ENCODE measurements at regions not wholly inside any gene's neighbourhood (a gene's known extent, or its start where the extent isn't known, plus 50 kb on each side); places are given as distances from the start of the nearest gene placed in this dataset.
"Not testable (repeated sequence)": the region's sequence is repeated elsewhere in the genome, so short reads cannot be mapped to it uniquely, and the experiment has no call there.

- H3K27ac ChIP-seq (ENCODE audit: low read depth in 1 of 2, low read length in 2 of 2); H3K27ac Mint-ChIP-seq; H3K79me2 ChIP-seq (ENCODE audit: insufficient read depth, low read length); H3K27me3 ChIP-seq (ENCODE audit: control insufficient read depth in 2 of 2, insufficient read depth in 2 of 2, low read length in 2 of 2); H4K20me1 ChIP-seq (ENCODE audit: insufficient read depth, low read length); H3K4me3 ChIP-seq (replicated peaks in 1 of 3; ENCODE audit: low read depth in 2 of 3, low read length in 3 of 3); DNase-seq; H3K36me3 ChIP-seq (replicated peaks in 1 of 2; ENCODE audit: control insufficient read depth in 1 of 2, insufficient read depth in 2 of 2, low read length in 2 of 2); H3K4me2 ChIP-seq (replicated peaks; ENCODE audit: extremely low read depth, low read length, poor library complexity, severe bottlenecking); H2AFZ ChIP-seq (ENCODE audit: insufficient read depth, low read depth, low read length, poor library complexity, severe bottlenecking); H3K4me3 Mint-ChIP-seq; H3K36me3 Mint-ChIP-seq; intact Hi-C loops (cut with micrococcal nuclease); H3K27me3 Mint-ChIP-seq (ENCODE audit: low read depth in 3 of 3); H3K9me3 ChIP-seq (replicated peaks in 1 of 2; ENCODE audit: control insufficient read depth in 1 of 2, insufficient read depth in 1 of 2, low read length in 2 of 2); H3K4me1 Mint-ChIP-seq; H3K4me1 ChIP-seq (ENCODE audit: control insufficient read depth in 1 of 2, insufficient read depth in 2 of 2, low read length in 2 of 2); H3K9ac ChIP-seq (ENCODE audit: insufficient read depth, low read length, poor library complexity, severe bottlenecking); H3K9me3 Mint-ChIP-seq: not testable (repeated sequence)
- no CpG with 5 or more reads among the region's 1 CpG for WGBS (ENCODE audit: insufficient coverage)
Observed at GRCh38 chr6:57976371-57976770, 658.9 kb downstream of the PRIM2 start.

GRCh38 chr6:57983603-57984002, 666.2 kb downstream of the PRIM2 start:
- H3K27me3 ChIP-seq (ENCODE audit: control insufficient read depth in 2 of 2, insufficient read depth in 2 of 2, low read length in 2 of 2); H3K4me3 Mint-ChIP-seq; H3K4me1 Mint-ChIP-seq; H3K4me1 ChIP-seq (ENCODE audit: control insufficient read depth in 1 of 2, insufficient read depth in 2 of 2, low read length in 2 of 2); H3K9me3 ChIP-seq (replicated peaks in 1 of 2; ENCODE audit: control insufficient read depth in 1 of 2, insufficient read depth in 1 of 2, low read length in 2 of 2); H3K36me3 Mint-ChIP-seq; H3K79me2 ChIP-seq (ENCODE audit: insufficient read depth, low read length); H3K4me2 ChIP-seq (replicated peaks; ENCODE audit: extremely low read depth, low read length, poor library complexity, severe bottlenecking); intact Hi-C loops (cut with micrococcal nuclease); H3K9ac ChIP-seq (ENCODE audit: insufficient read depth, low read length, poor library complexity, severe bottlenecking); H3K27ac Mint-ChIP-seq; H4K20me1 ChIP-seq (ENCODE audit: insufficient read depth, low read length); DNase-seq; H3K27ac ChIP-seq (ENCODE audit: low read depth in 1 of 2, low read length in 2 of 2); H3K9me3 Mint-ChIP-seq; H3K4me3 ChIP-seq (replicated peaks in 1 of 3; ENCODE audit: low read depth in 2 of 3, low read length in 3 of 3); H3K36me3 ChIP-seq (replicated peaks in 1 of 2; ENCODE audit: control insufficient read depth in 1 of 2, insufficient read depth in 2 of 2, low read length in 2 of 2); H3K27me3 Mint-ChIP-seq (ENCODE audit: low read depth in 3 of 3); H2AFZ ChIP-seq (ENCODE audit: insufficient read depth, low read depth, low read length, poor library complexity, severe bottlenecking): not testable (repeated sequence)
- no CpG with 5 or more reads among the region's 1 CpG for WGBS (ENCODE audit: insufficient coverage)

GRCh38 chr6:57984575-57984974, 667.1 kb downstream of the PRIM2 start:
- H3K4me3 Mint-ChIP-seq; H3K27me3 ChIP-seq (ENCODE audit: control insufficient read depth in 2 of 2, insufficient read depth in 2 of 2, low read length in 2 of 2); H3K36me3 Mint-ChIP-seq; H3K4me2 ChIP-seq (replicated peaks; ENCODE audit: extremely low read depth, low read length, poor library complexity, severe bottlenecking); H3K4me1 Mint-ChIP-seq; H3K9ac ChIP-seq (ENCODE audit: insufficient read depth, low read length, poor library complexity, severe bottlenecking); H3K9me3 Mint-ChIP-seq; intact Hi-C loops (cut with micrococcal nuclease); H3K27ac Mint-ChIP-seq; DNase-seq; H3K36me3 ChIP-seq (replicated peaks in 1 of 2; ENCODE audit: control insufficient read depth in 1 of 2, insufficient read depth in 2 of 2, low read length in 2 of 2); H3K4me3 ChIP-seq (replicated peaks in 1 of 3; ENCODE audit: low read depth in 2 of 3, low read length in 3 of 3); H3K79me2 ChIP-seq (ENCODE audit: insufficient read depth, low read length); H2AFZ ChIP-seq (ENCODE audit: insufficient read depth, low read depth, low read length, poor library complexity, severe bottlenecking); H3K9me3 ChIP-seq (replicated peaks in 1 of 2; ENCODE audit: control insufficient read depth in 1 of 2, insufficient read depth in 1 of 2, low read length in 2 of 2); H3K27me3 Mint-ChIP-seq (ENCODE audit: low read depth in 3 of 3); H4K20me1 ChIP-seq (ENCODE audit: insufficient read depth, low read length); H3K27ac ChIP-seq (ENCODE audit: low read depth in 1 of 2, low read length in 2 of 2); H3K4me1 ChIP-seq (ENCODE audit: control insufficient read depth in 1 of 2, insufficient read depth in 2 of 2, low read length in 2 of 2): not testable (repeated sequence)
- no CpG with 5 or more reads among the region's 3 CpGs for WGBS (ENCODE audit: insufficient coverage)

GRCh38 chr6:57985734-57986133, 668.3 kb downstream of the PRIM2 start:
- intact Hi-C loops (cut with micrococcal nuclease); H4K20me1 ChIP-seq (ENCODE audit: insufficient read depth, low read length); H2AFZ ChIP-seq (ENCODE audit: insufficient read depth, low read depth, low read length, poor library complexity, severe bottlenecking): not testable (repeated sequence)

More at GRCh38 chr6:57985734-57986133, 668.3 kb downstream of the PRIM2 start:
- not testable (repeated sequence) for H3K9ac ChIP-seq (ENCODE audit: insufficient read depth, low read length, poor library complexity, severe bottlenecking); H3K4me3 ChIP-seq (replicated peaks in 1 of 3; ENCODE audit: low read depth in 2 of 3, low read length in 3 of 3); H3K27me3 ChIP-seq (ENCODE audit: control insufficient read depth in 2 of 2, insufficient read depth in 2 of 2, low read length in 2 of 2); DNase-seq; H3K9me3 Mint-ChIP-seq; H3K79me2 ChIP-seq (ENCODE audit: insufficient read depth, low read length); H3K27me3 Mint-ChIP-seq (ENCODE audit: low read depth in 3 of 3); H3K9me3 ChIP-seq (replicated peaks in 1 of 2; ENCODE audit: control insufficient read depth in 1 of 2, insufficient read depth in 1 of 2, low read length in 2 of 2); H3K4me3 Mint-ChIP-seq; H3K36me3 Mint-ChIP-seq; H3K36me3 ChIP-seq (replicated peaks in 1 of 2; ENCODE audit: control insufficient read depth in 1 of 2, insufficient read depth in 2 of 2, low read length in 2 of 2); H3K4me2 ChIP-seq (replicated peaks; ENCODE audit: extremely low read depth, low read length, poor library complexity, severe bottlenecking); H3K27ac ChIP-seq (ENCODE audit: low read depth in 1 of 2, low read length in 2 of 2); H3K4me1 Mint-ChIP-seq; H3K4me1 ChIP-seq (ENCODE audit: control insufficient read depth in 1 of 2, insufficient read depth in 2 of 2, low read length in 2 of 2)
- WGBS (ENCODE audit: insufficient coverage), result 88% methylated on average over 2 of the region's 4 CpGs
- H3K27ac Mint-ChIP-seq, result peak overlapping the region in 1 of 7 donors; percentile 50
